ENCODE measurements at regions not wholly inside any gene's neighbourhood (a gene's known extent, or its start where the extent isn't known, plus 50 kb on each side); places are given as distances from the start of the nearest gene placed in this dataset.
"Not testable (repeated sequence)": the region's sequence is repeated elsewhere in the genome, so short reads cannot be mapped to it uniquely, and the experiment has no call there.

- DNase-seq (ENCODE audit: low spot score), result no peak
Observed at GRCh38 chr12:24668563-24668962, 280.3 kb downstream of the BCAT1 start.

- DNase-seq (ENCODE audit: low spot score), result no peak
Observed at GRCh38 chr12:24664161-24664880, 284.6 kb downstream of the BCAT1 start.

DNA sequence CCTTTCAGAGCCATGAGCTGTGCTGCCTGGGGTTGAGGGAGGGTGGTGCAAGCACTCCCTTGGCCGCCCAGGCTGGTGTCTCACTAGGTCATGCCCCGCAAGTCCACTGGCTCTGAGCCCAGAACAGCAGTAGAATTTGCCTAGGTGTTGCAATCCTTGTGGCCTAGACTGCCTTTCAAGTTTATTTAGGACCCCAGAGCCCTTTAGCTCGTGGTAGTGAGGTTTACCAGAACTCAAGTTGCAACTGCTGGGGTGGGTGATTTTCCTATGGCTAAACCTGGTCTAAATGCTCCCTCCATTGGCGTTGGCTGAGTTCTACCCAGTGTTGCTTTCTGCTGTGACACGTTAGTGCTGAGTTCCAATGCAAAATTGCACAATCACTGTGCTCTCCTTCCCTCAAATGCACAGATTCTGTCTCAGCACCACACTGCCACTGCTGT lies 287.2 kb downstream of the BCAT1 start:
- no peak for DNase-seq (ENCODE audit: low spot score)

- DNase-seq (ENCODE audit: low spot score), result no peak
Observed at GRCh38 chr12:24659016-24659415, 289.9 kb downstream of the BCAT1 start.

DNA sequence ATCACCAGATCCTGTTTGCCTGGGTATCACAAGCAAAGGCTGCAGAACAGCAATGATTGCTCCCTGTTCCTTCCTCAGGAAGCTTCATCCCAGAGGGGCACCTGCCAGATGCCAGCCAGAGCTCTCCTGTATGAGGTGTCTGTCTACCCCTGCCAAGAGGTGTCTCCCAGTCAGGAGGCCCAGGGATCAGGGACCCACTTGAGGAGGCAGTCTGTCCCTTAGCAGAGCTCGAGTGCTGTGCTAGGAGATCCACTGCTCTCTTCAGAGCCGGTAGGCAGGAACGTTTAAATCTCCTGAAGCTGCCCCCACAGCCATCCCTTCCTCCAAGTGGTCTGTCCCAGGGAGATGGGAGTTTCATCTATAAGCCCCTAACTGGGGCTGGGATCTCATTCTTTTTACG lies 294.6 kb downstream of the BCAT1 start:
- DNase-seq (ENCODE audit: low spot score), result not testable (repeated sequence)

GRCh38 chr12:24649634-24650033 lies 299.3 kb downstream of the BCAT1 start:
- no peak for DNase-seq (ENCODE audit: low spot score)

DNA sequence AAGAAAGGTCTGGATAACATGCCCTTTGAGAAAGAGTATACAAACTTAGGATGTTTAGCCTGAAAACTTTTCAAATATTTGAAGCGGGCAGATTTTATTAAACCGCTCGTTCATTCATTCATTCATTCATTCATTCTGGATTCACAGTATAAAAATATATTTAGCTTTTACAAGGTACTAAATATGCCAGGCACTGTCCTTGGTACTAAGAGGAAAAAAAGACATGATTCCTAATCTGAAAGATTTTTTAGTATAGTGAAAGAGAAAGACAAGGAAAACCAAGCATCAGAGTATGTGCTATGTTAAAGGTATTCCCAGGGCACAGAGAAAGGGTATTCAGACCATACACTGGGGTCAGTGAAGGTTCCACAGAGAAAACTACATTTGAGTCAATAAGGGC lies 299.7 kb downstream of the BCAT1 start:
- DNase-seq (ENCODE audit: low spot score), result no peak

DNA sequence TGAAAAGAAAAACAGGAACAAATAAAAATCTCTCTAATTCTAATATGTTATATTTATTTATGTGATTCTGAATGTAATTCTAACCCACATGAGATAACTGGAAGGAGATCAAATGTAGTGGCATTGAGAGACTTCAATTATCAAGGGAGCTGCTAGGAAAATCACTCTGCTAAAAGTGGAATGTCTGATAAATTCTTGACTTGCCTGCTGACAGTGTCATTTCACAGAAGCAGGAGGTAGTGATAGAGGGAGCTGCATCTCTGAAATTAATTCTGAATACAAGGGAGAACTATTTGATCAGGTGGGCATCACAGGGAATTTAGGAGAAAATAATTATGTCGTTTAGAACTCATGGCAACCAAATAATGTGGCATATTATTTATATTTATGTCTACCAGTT lies 303.6 kb downstream of the BCAT1 start:
- DNase-seq (ENCODE audit: low spot score), result no peak

- no peak for DNase-seq (ENCODE audit: low spot score)
Observed at GRCh38 chr12:24643120-24644119, 305.5 kb downstream of the BCAT1 start.

DNA sequence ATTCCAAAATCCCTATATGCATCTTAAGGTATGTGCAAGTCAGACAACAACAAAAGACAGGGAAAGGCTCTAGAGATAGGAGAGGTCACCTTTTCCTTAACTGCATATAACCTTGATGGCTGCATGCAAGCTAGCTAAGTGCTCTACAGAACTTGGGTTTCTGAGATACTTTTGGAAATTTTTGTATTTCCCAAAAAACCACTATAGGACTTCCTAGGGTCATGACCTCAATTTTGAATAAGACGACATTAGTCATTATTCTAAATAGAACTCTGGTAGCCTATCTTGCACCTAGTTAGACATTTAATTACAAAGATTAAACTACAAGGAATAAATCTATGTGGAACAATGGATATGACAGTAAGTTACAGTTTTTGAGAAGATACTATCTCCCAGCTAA lies 309.3 kb downstream of the BCAT1 start:
- no peak for DNase-seq (ENCODE audit: low spot score)

DNA sequence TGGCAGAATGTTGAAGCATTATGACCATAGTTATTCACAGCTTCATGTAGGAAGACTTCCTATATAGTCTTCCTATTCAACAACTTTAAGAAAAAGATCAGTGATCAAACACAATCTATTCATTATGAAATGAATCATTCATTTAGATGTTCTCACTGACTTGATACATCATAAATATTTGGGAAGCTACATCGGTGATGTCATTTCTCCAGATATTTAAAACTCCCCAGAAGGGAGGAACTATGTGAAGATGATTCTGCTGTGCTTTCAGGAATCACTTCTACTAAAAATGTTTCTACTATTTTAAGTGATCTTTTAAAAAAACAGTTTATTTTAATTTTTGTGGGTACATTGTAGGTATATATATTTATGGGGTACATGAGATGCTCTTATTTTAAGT lies 316.4 kb downstream of the BCAT1 start:
- DNase-seq (ENCODE audit: low spot score), result no peak

GRCh38 chr12:24631676-24632426 lies 317.1 kb downstream of the BCAT1 start:
- no peak for DNase-seq (ENCODE audit: low spot score)

GRCh38 chr12:24630856-24631255 lies 318.0 kb downstream of the BCAT1 start:
- no peak for DNase-seq (ENCODE audit: low spot score)

GRCh38 chr12:24630446-24630845 lies 318.5 kb downstream of the BCAT1 start:
- no peak for DNase-seq (ENCODE audit: low spot score)

GRCh38 chr12:24625103-24625502 lies 323.8 kb downstream of the BCAT1 start:
- DNase-seq (ENCODE audit: low spot score), result no peak

DNA sequence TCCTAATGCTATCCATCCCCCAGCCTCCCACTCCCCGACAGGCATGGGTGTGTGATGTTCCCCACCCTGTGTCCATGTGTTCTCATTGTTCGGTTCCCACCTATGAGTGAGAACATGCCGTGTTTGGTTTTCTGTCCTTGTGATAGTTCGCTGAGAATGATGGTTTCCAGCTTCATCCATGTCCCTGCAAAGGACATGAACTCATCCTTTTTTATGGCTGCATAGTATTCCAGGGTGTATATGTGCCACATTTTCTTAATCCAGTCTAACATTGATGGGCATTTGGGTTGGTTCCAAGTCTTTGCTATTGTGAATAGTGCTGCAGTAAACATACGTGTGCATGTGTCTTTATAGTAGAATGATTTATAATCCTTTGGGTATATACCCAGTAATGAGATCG lies 328.9 kb downstream of the BCAT1 start:
- DNase-seq (ENCODE audit: low spot score), result not testable (repeated sequence)

GRCh38 chr12:24617471-24617870 lies 331.4 kb downstream of the BCAT1 start:
- DNase-seq (ENCODE audit: low spot score), result no peak

DNA sequence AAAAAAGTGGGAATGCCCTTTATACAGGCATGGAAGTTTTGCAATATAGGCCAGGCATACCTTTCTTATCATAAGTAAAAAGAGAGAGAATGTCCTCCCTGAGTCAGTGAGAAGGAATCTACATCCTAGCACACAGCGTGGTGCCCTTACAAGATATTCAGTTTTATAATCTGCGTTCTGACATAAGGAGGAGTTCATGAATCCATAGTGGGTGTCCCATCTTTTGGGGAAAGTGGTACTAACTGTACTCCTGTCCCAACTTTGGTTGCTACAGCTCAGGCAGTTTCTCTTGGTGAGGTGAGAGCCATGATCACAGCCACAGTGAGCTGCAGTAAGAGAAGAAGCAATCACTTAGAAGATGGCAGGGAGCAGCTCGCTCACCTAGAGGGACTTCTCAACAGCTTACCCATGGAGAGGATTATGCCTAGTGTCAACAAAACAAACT lies 332.9 kb downstream of the BCAT1 start:
- no peak for DNase-seq (ENCODE audit: low spot score)

GRCh38 chr12:24608637-24609285 lies 340.1 kb downstream of the BCAT1 start:
- DNase-seq (ENCODE audit: low spot score), result no peak

DNA sequence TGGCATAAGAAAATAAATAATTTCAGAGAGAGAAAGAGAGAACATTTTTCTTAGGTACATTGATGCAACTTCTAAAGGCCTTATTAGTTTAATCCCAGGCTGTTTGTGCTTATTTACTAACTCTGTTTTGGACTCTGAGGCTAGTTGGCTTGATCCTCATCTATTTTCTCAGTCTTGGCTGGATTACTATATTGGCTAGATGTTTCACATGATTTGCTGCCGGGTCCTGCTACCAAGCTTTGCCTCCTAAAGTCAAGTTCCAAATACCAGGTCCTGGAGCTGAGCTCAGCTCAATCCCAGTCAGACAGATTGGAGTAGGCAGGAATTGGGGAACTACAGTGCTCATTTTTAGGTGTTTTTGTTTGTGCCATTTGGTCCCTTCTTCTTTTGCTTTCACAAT lies 340.8 kb downstream of the BCAT1 start:
- DNase-seq (ENCODE audit: low spot score), result no peak

GRCh38 chr12:24605916-24606315 lies 343.0 kb downstream of the BCAT1 start:
- no peak for DNase-seq (ENCODE audit: low spot score)

GRCh38 chr12:24605466-24605865 lies 343.4 kb downstream of the BCAT1 start:
- DNase-seq (ENCODE audit: low spot score), result no peak

Data from putamen (tissue), 1 donor.